ENCODE measurements at regions not wholly inside any gene's neighbourhood (a gene's known extent, or its start where the extent isn't known, plus 50 kb on each side); places are given as distances from the start of the nearest gene placed in this dataset.

GRCh38 chr12:33786532-33786931 lies 235.8 kb upstream of the ALG10 start:
- no peak overlapping the region for H3K4me3 ChIP-seq (ENCODE audit: low read depth, low read length)
- TF ChIP-seq, protein P1, sequence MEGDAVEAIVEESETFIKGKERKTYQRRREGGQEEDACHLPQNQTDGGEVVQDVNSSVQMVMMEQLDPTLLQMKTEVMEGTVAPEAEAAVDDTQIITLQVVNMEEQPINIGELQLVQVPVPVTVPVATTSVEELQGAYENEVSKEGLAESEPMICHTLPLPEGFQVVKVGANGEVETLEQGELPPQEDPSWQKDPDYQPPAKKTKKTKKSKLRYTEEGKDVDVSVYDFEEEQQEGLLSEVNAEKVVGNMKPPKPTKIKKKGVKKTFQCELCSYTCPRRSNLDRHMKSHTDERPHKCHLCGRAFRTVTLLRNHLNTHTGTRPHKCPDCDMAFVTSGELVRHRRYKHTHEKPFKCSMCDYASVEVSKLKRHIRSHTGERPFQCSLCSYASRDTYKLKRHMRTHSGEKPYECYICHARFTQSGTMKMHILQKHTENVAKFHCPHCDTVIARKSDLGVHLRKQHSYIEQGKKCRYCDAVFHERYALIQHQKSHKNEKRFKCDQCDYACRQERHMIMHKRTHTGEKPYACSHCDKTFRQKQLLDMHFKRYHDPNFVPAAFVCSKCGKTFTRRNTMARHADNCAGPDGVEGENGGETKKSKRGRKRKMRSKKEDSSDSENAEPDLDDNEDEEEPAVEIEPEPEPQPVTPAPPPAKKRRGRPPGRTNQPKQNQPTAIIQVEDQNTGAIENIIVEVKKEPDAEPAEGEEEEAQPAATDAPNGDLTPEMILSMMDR (IDR thresholded peaks at IDR 0.05; ENCODE audit: control insufficient read depth, extremely low read depth, insufficient read depth), result no peak
- no peak for DNase-seq (ENCODE audit: low read depth)

GRCh38 chr12:33794954-33795353 lies 227.3 kb upstream of the ALG10 start:
- TF ChIP-seq, protein P1 (IDR thresholded peaks at IDR 0.05; ENCODE audit: control insufficient read depth, extremely low read depth, insufficient read depth), result no peak
- H3K4me3 ChIP-seq (ENCODE audit: low read depth, low read length), result no peak overlapping the region
- no peak for DNase-seq (ENCODE audit: low read depth)

GRCh38 chr12:33795536-33795935 lies 226.8 kb upstream of the ALG10 start:
- TF ChIP-seq, protein P1 (IDR thresholded peaks at IDR 0.05; ENCODE audit: control insufficient read depth, extremely low read depth, insufficient read depth), result no peak
- H3K4me3 ChIP-seq (ENCODE audit: low read depth, low read length), result no peak overlapping the region
- DNase-seq (ENCODE audit: low read depth), result no peak

GRCh38 chr12:33813536-33813935 lies 208.8 kb upstream of the ALG10 start:
- TF ChIP-seq, protein P1 (IDR thresholded peaks at IDR 0.05; ENCODE audit: control insufficient read depth, extremely low read depth, insufficient read depth), result no peak
- no peak overlapping the region for H3K4me3 ChIP-seq (ENCODE audit: low read depth, low read length)
- DNase-seq (ENCODE audit: low read depth), result no peak

GRCh38 chr12:33817713-33818112 lies 204.6 kb upstream of the ALG10 start:
- no peak for DNase-seq (ENCODE audit: low read depth)
- TF ChIP-seq, protein P1 (IDR thresholded peaks at IDR 0.05; ENCODE audit: control insufficient read depth, extremely low read depth, insufficient read depth), result no peak
- no peak overlapping the region for H3K4me3 ChIP-seq (ENCODE audit: low read depth, low read length)

- DNase-seq (ENCODE audit: low read depth), result no peak
- TF ChIP-seq, protein P1 (IDR thresholded peaks at IDR 0.05; ENCODE audit: control insufficient read depth, extremely low read depth, insufficient read depth), result no peak
These were observed 204.0 kb upstream of the ALG10 start for GRCh38 chr12:33818313-33818712.

GRCh38 chr12:33825442-33825841 lies 196.9 kb upstream of the ALG10 start:
- H3K4me3 ChIP-seq (ENCODE audit: low read depth, low read length), result no peak overlapping the region
- no peak for DNase-seq (ENCODE audit: low read depth)
- TF ChIP-seq, protein P1 (IDR thresholded peaks at IDR 0.05; ENCODE audit: control insufficient read depth, extremely low read depth, insufficient read depth), result no peak

More at GRCh38 chr12:33818313-33818712, 204.0 kb upstream of the ALG10 start:
- H3K4me3 ChIP-seq (ENCODE audit: low read depth, low read length), result no peak overlapping the region

Data from LNCaP clone FGC (cell line).